Neural cell (in vitro differentiated cells): ENCODE measurements at regions not wholly inside any gene's neighbourhood (a gene's known extent, or its start where the extent isn't known, plus 50 kb on each side); places are given as distances from the start of the nearest gene placed in this dataset.

ENCODE experiments used
- H2AFZ ChIP-seq: fragments of 200-600, 300-800 bp; sonication (generic), shearing (Covaris generic); 2 replicates; pipeline ENCODE4 v1.6.0; 2014; ENCODE audit warnings: low read depth, mild to moderate bottlenecking, antibody characterized with exemption, low read length, moderate library complexity
- H3F3A ChIP-seq: fragments of 200-600 bp; shearing (Covaris generic); 2 replicates; pipeline ENCODE4 v1.6.1; 2016; ENCODE audit warnings: mild to moderate bottlenecking, moderate library complexity, mixed read lengths, antibody characterized with exemption, low read length; ENCODE audit not compliant: insufficient read depth, poor library complexity, severe bottlenecking
- H3K27ac ChIP-seq: fragments of 200-600, 300-800 bp; sonication (generic), shearing (Covaris generic); 2 replicates; pipeline ENCODE4 v1.5.1; 2014; ENCODE audit warnings: mild to moderate bottlenecking, low read length, moderate library complexity
- H3K27me3 ChIP-seq: fragments of 300-800, 200-600 bp; sonication (generic), shearing (Covaris generic); 2 replicates; pipeline ENCODE4 v1.6.0; 2014; ENCODE audit warnings: mild to moderate bottlenecking, low read depth, low read length, moderate library complexity; ENCODE audit not compliant: insufficient read depth
- H3K36me3 ChIP-seq: fragments of 300-800, 200-600 bp; sonication (generic), shearing (Covaris generic); 2 replicates; pipeline ENCODE4 v1.5.1; 2014; ENCODE audit warnings: mild to moderate bottlenecking, antibody characterized with exemption, low read length, moderate library complexity; ENCODE audit not compliant: insufficient read depth
- H3K4me2 ChIP-seq: fragments of 300-800, 200-600 bp; sonication (generic), shearing (Covaris generic); 2 replicates; pipeline ENCODE4 v1.6.0; 2014; ENCODE audit warnings: mild to moderate bottlenecking, low read length
- H3K4me3 ChIP-seq: fragments of 300-800, 200-600 bp; sonication (generic), shearing (Covaris generic); 2 replicates; pipeline ENCODE4 v1.5.1; 2014; ENCODE audit warnings: mild to moderate bottlenecking, low read length, moderate library complexity
- H3K79me2 ChIP-seq: fragments of 200-600 bp; shearing (Covaris generic); replicated peaks from 2 replicates; pipeline ENCODE4 v1.6.0; 2014; ENCODE audit warnings: mild to moderate bottlenecking, low read length, moderate library complexity; ENCODE audit not compliant: insufficient read depth
- H3K9ac ChIP-seq: fragments of 300-800, 200-600 bp; sonication (generic), shearing (Covaris generic); 2 replicates; pipeline ENCODE4 v1.6.1; 2016; ENCODE audit warnings: mild to moderate bottlenecking, low read length, mixed read lengths
- H3K9me2 ChIP-seq: fragments of 200-600 bp; shearing (Covaris generic); 2 replicates; pipeline ENCODE4 v1.6.1; 2016; ENCODE audit warnings: mild to moderate bottlenecking, low read length, mixed read lengths; ENCODE audit not compliant: insufficient read depth
- H3K9me3 ChIP-seq: fragments of 200-600, 300-800 bp; sonication (generic), shearing (Covaris generic); 2 replicates; pipeline ENCODE4 v1.6.1; 2016; ENCODE audit warnings: mild to moderate bottlenecking, mixed run types, low read length, moderate library complexity, mixed read lengths
- H4K20me1 ChIP-seq: fragments of 200-600 bp; shearing (Covaris generic); 2 replicates; pipeline ENCODE4 v1.6.1; 2016; ENCODE audit warnings: mild to moderate bottlenecking, mixed run types; ENCODE audit not compliant: insufficient read depth
- EP300 ChIP-seq: fragments of 450-650 bp; conservative IDR thresholded peaks from 2 replicates; pipeline ENCODE4 v1.6.1; 2014; ENCODE audit warnings: antibody characterized with exemption, mild to moderate bottlenecking, moderate library complexity; ENCODE audit not compliant: poor library complexity, severe bottlenecking
- EZH2 ChIP-seq: fragments of 200-600, 300-800 bp; shearing (Covaris generic), sonication (generic); IDR thresholded peaks from 2 replicates; pipeline ENCODE4 v1.6.1; 2014; ENCODE audit warnings: antibody characterized with exemption, low read length, borderline replicate concordance, mild to moderate bottlenecking; ENCODE audit not compliant: insufficient read depth, poor library complexity, severe bottlenecking
- MXI1 ChIP-seq: fragments of 450-650 bp; conservative IDR thresholded peaks from 2 replicates; pipeline ENCODE4 v1.6.1; 2014; ENCODE audit warnings: antibody characterized with exemption, mild to moderate bottlenecking; ENCODE audit not compliant: poor library complexity, severe bottlenecking
- POLR2AphosphoS5 ChIP-seq: IDR thresholded peaks from 2 replicates; pipeline ENCODE4 v1.6.1; 2012
- RAD21 ChIP-seq: fragments of 450-650 bp; conservative IDR thresholded peaks from 2 replicates; pipeline ENCODE4 v1.6.1; 2014; ENCODE audit warnings: antibody characterized with exemption, mild to moderate bottlenecking, moderate library complexity
- REST ChIP-seq: IDR thresholded peaks from 2 replicates; pipeline ENCODE4 v1.6.1; 2012; ENCODE audit warnings: borderline replicate concordance
- SMC3 ChIP-seq: fragments of 450-650 bp; conservative IDR thresholded peaks from 2 replicates; pipeline ENCODE4 v1.6.1; 2014; ENCODE audit warnings: antibody characterized with exemption, mild to moderate bottlenecking, moderate library complexity; ENCODE audit not compliant: poor library complexity
- TAF1 ChIP-seq: IDR thresholded peaks from 2 replicates; pipeline ENCODE4 v1.6.1; 2012; ENCODE audit warnings: low read depth
- TF ChIP-seq, protein P1 (sequence below): fragments of 450-650 bp; IDR thresholded peaks from 2 replicates; pipeline ENCODE4 v1.5.1; 2014; ENCODE audit warnings: antibody characterized with exemption, mild to moderate bottlenecking, moderate library complexity; ENCODE audit not compliant: poor library complexity, severe bottlenecking

DNA sequence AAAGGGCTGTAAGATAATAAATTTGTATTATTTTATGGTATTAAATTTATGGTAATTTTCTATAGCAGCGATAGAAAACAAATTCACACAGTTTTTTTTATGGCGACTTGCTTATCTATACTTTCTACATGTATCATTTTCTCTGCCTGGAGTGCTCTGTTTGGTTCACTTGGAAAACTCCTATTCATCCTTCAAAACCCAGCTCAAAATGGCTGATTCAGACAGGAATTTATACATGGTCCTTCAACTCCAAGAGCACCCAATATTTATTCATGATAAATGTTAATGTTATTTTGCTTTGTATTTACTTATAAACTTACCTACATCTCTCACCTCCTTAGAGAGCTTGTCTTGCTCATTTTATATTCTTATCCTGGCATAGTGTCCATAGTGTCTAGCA, 55.6 kb upstream of the SSX2IP start:
- Histone ChIP-seq H4K20me1 (no peaks in the 10 kb centered on the region), H3K36me3 (no peaks in the 10 kb centered on the region), H3K9me3 (no peaks in the 10 kb centered on the region), H3K27ac (no peak overlapping the region), H3K9me2 (no peaks in the 10 kb centered on the region), H3K27me3 (no peaks in the 10 kb centered on the region), H3K4me3 (no peak overlapping the region), H3K79me2 (no peaks in the 10 kb centered on the region), H3K4me2 (no peak overlapping the region), H3F3A (no peaks in the 10 kb centered on the region), H2AFZ (no peak overlapping the region), H3K9ac (no peak overlapping the region)
- TF ChIP-seq POLR2AphosphoS5 (no peak), RAD21 (no peak), SMC3 (no peak), EP300 (no peak), EZH2 (no peak), TAF1 (no peak), MXI1 (no peak), REST (no peak)
- TF ChIP-seq, protein P1, sequence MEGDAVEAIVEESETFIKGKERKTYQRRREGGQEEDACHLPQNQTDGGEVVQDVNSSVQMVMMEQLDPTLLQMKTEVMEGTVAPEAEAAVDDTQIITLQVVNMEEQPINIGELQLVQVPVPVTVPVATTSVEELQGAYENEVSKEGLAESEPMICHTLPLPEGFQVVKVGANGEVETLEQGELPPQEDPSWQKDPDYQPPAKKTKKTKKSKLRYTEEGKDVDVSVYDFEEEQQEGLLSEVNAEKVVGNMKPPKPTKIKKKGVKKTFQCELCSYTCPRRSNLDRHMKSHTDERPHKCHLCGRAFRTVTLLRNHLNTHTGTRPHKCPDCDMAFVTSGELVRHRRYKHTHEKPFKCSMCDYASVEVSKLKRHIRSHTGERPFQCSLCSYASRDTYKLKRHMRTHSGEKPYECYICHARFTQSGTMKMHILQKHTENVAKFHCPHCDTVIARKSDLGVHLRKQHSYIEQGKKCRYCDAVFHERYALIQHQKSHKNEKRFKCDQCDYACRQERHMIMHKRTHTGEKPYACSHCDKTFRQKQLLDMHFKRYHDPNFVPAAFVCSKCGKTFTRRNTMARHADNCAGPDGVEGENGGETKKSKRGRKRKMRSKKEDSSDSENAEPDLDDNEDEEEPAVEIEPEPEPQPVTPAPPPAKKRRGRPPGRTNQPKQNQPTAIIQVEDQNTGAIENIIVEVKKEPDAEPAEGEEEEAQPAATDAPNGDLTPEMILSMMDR = no peak

- no peaks in the 10 kb centered on the region for H3K79me2 ChIP-seq
- no peaks in the 10 kb centered on the region for H3K36me3 ChIP-seq
- no peak overlapping the region for H3K4me2 ChIP-seq
- no peaks in the 10 kb centered on the region for H3F3A ChIP-seq
- no peaks in the 10 kb centered on the region for H3K27me3 ChIP-seq
- TF ChIP-seq EZH2 (no peak), POLR2AphosphoS5 (no peak), MXI1 (no peak), RAD21 (no peak), TAF1 (no peak), EP300 (no peak), SMC3 (no peak), REST (no peak)
- TF ChIP-seq, protein P1 = no peak
- no peak overlapping the region for H3K9ac ChIP-seq
- no peak overlapping the region for H3K27ac ChIP-seq
- no peak overlapping the region for H3K4me3 ChIP-seq
- H3K9me2 ChIP-seq = no peaks in the 10 kb centered on the region
- no peaks in the 10 kb centered on the region for H3K9me3 ChIP-seq
- H4K20me1 ChIP-seq = no peaks in the 10 kb centered on the region
- H2AFZ ChIP-seq = no peak overlapping the region
These were observed 53.6 kb upstream of the SSX2IP start for GRCh38 chr1:84743896-84744295.
